ENCODE measurements at regions not wholly inside any gene's neighbourhood (a gene's known extent, or its start where the extent isn't known, plus 50 kb on each side); places are given as distances from the start of the nearest gene placed in this dataset.
"Not testable (repeated sequence)": the region's sequence is repeated elsewhere in the genome, so short reads cannot be mapped to it uniquely, and the experiment has no call there.

DNA sequence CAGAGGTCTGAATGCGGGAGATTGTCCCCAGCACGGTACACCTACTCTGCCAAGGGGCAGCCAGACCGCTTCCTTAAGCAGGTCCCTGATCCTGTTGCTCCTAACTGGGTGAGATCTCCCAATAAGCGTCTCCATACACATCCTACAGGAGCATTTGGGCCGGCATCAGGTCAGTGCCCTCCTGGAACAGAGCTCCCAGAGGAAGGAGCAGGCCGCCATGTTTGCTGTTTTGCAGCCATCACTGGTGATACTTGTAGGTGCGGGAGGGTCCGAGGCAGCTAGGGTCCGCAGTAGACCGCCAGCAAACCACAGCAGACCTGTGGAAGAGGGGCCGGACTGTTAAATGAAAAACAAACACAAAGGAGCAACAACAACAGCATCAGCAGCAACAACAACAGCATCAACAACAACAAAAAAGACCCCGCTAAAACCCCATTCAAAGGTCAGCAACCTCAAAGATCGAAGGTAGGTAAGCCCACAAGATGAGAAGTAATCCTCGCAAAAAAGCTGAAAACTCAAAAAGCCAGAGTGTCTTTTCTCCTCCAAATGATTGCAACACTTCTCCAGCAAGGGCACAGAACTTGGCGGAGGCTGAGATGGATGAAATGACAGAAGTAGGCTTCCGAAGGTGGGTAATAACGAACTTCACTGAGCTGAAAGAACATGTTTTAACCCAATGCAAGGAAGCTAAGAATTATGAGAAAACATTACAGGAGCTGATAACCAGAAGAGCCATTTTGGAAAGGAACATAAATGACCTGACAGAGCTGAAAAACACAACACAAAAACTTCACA is 79.0 kb upstream of the CDH7 start:
- no peak for DNase-seq (ENCODE audit: extremely low spot score, unreplicated experiment)
- TF ChIP-seq, protein P1, sequence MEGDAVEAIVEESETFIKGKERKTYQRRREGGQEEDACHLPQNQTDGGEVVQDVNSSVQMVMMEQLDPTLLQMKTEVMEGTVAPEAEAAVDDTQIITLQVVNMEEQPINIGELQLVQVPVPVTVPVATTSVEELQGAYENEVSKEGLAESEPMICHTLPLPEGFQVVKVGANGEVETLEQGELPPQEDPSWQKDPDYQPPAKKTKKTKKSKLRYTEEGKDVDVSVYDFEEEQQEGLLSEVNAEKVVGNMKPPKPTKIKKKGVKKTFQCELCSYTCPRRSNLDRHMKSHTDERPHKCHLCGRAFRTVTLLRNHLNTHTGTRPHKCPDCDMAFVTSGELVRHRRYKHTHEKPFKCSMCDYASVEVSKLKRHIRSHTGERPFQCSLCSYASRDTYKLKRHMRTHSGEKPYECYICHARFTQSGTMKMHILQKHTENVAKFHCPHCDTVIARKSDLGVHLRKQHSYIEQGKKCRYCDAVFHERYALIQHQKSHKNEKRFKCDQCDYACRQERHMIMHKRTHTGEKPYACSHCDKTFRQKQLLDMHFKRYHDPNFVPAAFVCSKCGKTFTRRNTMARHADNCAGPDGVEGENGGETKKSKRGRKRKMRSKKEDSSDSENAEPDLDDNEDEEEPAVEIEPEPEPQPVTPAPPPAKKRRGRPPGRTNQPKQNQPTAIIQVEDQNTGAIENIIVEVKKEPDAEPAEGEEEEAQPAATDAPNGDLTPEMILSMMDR (IDR thresholded peaks at IDR 0.05), result no peak
- no peak overlapping the region for H3K4me3 Mint-ChIP-seq (ENCODE audit: unreplicated experiment)
- no peaks in the 10 kb centered on the region for H3K27me3 Mint-ChIP-seq (ENCODE audit: unreplicated experiment)
- no peaks in the 10 kb centered on the region for H3K36me3 Mint-ChIP-seq (ENCODE audit: unreplicated experiment)
- no peak overlapping the region for H3K27ac Mint-ChIP-seq (ENCODE audit: unreplicated experiment)
- no peaks in the 10 kb centered on the region for H3K4me1 Mint-ChIP-seq (ENCODE audit: unreplicated experiment)
- peaks cover 19% of the 10 kb centered on the region for H3K9me3 Mint-ChIP-seq (ENCODE audit: unreplicated experiment)

DNA sequence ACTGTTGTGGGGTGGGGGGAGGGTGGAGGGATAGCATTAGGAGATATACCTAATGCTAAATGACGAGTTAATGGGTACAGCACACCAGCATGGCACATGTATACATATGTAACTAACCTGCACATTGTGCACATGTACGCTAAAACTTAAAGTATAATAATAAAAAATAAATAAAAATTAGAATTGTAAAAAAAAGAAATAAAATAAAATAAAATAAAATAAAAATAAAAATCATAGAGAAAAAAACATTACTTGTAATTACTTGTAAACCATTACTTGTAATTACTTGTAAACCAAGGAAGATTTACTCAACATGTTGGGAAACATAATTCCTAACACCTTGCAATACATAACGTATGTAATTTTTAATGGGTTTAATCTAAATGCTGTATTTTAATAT is 80.7 kb upstream of the CDH7 start:
- peaks cover 19% of the 10 kb centered on the region for H3K9me3 Mint-ChIP-seq (ENCODE audit: unreplicated experiment)
- H3K27ac Mint-ChIP-seq (ENCODE audit: unreplicated experiment); H3K4me3 Mint-ChIP-seq (ENCODE audit: unreplicated experiment); H3K4me1 Mint-ChIP-seq (ENCODE audit: unreplicated experiment); DNase-seq (ENCODE audit: extremely low spot score, unreplicated experiment); H3K27me3 Mint-ChIP-seq (ENCODE audit: unreplicated experiment); H3K36me3 Mint-ChIP-seq (ENCODE audit: unreplicated experiment): not testable (repeated sequence)

DNA sequence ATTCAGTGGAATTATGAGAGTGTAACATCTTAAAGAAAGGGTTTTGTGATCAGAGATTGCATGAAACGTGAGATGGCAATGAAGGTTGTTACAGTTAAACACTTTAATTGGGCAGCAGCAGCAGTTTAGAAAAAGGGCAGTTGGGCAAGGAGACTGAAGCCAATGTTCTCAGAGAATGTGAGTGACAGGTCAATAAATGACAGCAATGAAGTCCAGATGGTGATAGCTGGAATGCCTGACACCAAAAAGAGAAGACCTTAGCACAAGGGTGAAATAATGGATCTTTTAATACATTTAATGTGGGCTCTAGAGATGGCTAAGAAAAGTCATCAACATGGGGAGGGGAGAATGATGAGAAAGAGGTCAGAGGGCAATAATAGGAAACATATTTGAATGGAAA is 89.4 kb upstream of the CDH7 start:
- Mint-ChIP-seq H3K4me1 (ENCODE audit: unreplicated experiment) (no peaks in the 10 kb centered on the region), H3K9me3 (ENCODE audit: unreplicated experiment) (peaks cover 35% of the 10 kb centered on the region), H3K27ac (ENCODE audit: unreplicated experiment) (no peak overlapping the region), H3K4me3 (ENCODE audit: unreplicated experiment) (no peak overlapping the region), H3K36me3 (ENCODE audit: unreplicated experiment) (no peaks in the 10 kb centered on the region), H3K27me3 (ENCODE audit: unreplicated experiment) (no peaks in the 10 kb centered on the region)
- TF ChIP-seq, protein P1 (IDR thresholded peaks at IDR 0.05), result no peak
- no peak for DNase-seq (ENCODE audit: extremely low spot score, unreplicated experiment)

DNA sequence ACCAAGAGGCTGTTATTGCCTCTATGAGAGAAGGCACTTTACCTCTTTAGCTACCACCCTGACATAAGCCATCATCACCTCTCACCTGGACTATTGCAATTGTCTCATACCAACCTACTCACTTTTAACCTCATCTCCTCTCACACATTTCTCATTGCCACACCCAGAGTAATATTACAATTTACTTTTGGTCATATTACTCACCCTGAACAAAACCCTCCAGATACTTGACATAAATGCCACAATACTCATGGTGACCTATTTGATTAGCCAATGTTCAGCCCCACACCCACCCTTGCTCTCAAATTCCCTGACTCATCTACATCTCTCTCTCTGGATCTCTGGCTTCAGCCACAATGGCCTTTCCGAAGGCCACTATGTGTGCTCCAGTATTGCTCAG is 90.9 kb upstream of the CDH7 start:
- Mint-ChIP-seq H3K27me3 (ENCODE audit: unreplicated experiment) (no peaks in the 10 kb centered on the region), H3K9me3 (ENCODE audit: unreplicated experiment) (peaks cover 35% of the 10 kb centered on the region), H3K36me3 (ENCODE audit: unreplicated experiment) (no peaks in the 10 kb centered on the region), H3K27ac (ENCODE audit: unreplicated experiment) (no peak overlapping the region), H3K4me3 (ENCODE audit: unreplicated experiment) (no peak overlapping the region), H3K4me1 (ENCODE audit: unreplicated experiment) (no peaks in the 10 kb centered on the region)
- no peak for DNase-seq (ENCODE audit: extremely low spot score, unreplicated experiment)
- TF ChIP-seq, protein P1 (IDR thresholded peaks at IDR 0.05), result no peak

- Mint-ChIP-seq H3K4me3 (ENCODE audit: unreplicated experiment) (no peak overlapping the region), H3K36me3 (ENCODE audit: unreplicated experiment) (no peaks in the 10 kb centered on the region), H3K9me3 (ENCODE audit: unreplicated experiment) (peaks cover 35% of the 10 kb centered on the region), H3K4me1 (ENCODE audit: unreplicated experiment) (no peaks in the 10 kb centered on the region), H3K27me3 (ENCODE audit: unreplicated experiment) (no peaks in the 10 kb centered on the region), H3K27ac (ENCODE audit: unreplicated experiment) (no peak overlapping the region)
- TF ChIP-seq, protein P1 (IDR thresholded peaks at IDR 0.05), result no peak
- DNase-seq (ENCODE audit: extremely low spot score, unreplicated experiment), result no peak
These were observed 91.5 kb upstream of the CDH7 start for GRCh38 chr18:65659312-65659711.

Measured in osteocyte (in vitro differentiated cells).